GM12872 (cell line): ENCODE measurements at regions not wholly inside any gene's neighbourhood (a gene's known extent, or its start where the extent isn't known, plus 50 kb on each side); places are given as distances from the start of the nearest gene placed in this dataset.

Experiments
- TF ChIP-seq, protein P1 (sequence below): IDR thresholded peaks from 3 replicates; pipeline ENCODE4 v1.5.1; 2011; ENCODE audit warnings: low read depth, mild to moderate bottlenecking, low read length, moderate library complexity; ENCODE audit not compliant: insufficient read depth

DNA sequence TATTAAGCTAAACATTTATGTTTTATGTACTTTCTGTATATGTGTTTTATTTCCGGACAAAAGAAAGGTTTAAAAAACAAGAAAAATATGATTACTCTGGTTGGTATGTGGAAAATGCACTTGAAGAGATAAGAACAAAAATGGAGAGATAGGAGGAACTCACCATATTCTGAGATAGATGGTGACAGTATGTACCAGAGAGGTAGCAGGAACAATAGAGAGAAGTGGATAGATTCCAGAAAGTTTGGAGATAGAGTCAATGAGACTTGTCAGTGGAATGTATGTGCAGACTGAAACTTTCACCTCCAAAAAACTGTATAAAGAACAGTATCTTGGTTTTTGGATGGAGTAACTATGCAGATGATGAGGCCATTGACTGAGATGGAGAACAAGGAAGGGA, 105.6 kb upstream of the FSHR start:
- TF ChIP-seq, protein P1, sequence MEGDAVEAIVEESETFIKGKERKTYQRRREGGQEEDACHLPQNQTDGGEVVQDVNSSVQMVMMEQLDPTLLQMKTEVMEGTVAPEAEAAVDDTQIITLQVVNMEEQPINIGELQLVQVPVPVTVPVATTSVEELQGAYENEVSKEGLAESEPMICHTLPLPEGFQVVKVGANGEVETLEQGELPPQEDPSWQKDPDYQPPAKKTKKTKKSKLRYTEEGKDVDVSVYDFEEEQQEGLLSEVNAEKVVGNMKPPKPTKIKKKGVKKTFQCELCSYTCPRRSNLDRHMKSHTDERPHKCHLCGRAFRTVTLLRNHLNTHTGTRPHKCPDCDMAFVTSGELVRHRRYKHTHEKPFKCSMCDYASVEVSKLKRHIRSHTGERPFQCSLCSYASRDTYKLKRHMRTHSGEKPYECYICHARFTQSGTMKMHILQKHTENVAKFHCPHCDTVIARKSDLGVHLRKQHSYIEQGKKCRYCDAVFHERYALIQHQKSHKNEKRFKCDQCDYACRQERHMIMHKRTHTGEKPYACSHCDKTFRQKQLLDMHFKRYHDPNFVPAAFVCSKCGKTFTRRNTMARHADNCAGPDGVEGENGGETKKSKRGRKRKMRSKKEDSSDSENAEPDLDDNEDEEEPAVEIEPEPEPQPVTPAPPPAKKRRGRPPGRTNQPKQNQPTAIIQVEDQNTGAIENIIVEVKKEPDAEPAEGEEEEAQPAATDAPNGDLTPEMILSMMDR: no peak

GRCh38 chr2:49255409-49255971, 101.2 kb upstream of the FSHR start:
- TF ChIP-seq, protein P1: no peak

- TF ChIP-seq, protein P1: no peak
Measured at GRCh38 chr2:49254401-49254800, 100.1 kb upstream of the FSHR start.

- TF ChIP-seq, protein P1: no peak
Measured at GRCh38 chr2:49251766-49252165, 97.5 kb upstream of the FSHR start.

- TF ChIP-seq, protein P1: no peak
Measured at GRCh38 chr2:49251251-49251650, 96.9 kb upstream of the FSHR start.

DNA sequence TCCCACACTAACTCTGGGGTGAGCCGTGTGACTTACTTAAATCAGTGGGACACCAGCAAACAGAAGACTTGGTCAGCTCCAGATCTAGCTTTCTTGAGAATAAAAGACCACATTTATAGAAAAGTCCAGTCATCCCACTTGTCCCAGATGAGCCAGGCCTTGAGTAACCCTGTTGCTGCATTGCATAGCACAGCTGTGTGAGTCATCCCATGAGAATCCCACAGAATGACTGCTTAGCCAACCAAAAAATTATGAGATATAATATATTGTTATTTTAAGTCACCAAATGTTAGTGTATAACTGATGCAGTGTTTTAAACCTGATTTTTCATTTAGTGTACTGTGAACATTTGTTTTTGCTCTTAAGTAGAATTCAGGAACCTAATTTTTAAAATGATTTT, 94.2 kb upstream of the FSHR start:
- TF ChIP-seq, protein P1: no peak

- TF ChIP-seq, protein P1: no peak
Measured at GRCh38 chr2:49241991-49242390, 87.7 kb upstream of the FSHR start.
